Neural cell (in vitro differentiated cells): ENCODE measurements at regions not wholly inside any gene's neighbourhood (a gene's known extent, or its start where the extent isn't known, plus 50 kb on each side); places are given as distances from the start of the nearest gene placed in this dataset.

Source experiments
- EZH2 ChIP-seq: fragments of 200-600, 300-800 bp; shearing (Covaris generic), sonication (generic); IDR thresholded peaks from 2 replicates; pipeline ENCODE4 v1.6.1; 2014; ENCODE audit warnings: antibody characterized with exemption, low read length, borderline replicate concordance, mild to moderate bottlenecking; ENCODE audit not compliant: insufficient read depth, poor library complexity, severe bottlenecking
- MXI1 ChIP-seq: fragments of 450-650 bp; conservative IDR thresholded peaks from 2 replicates; pipeline ENCODE4 v1.6.1; 2014; ENCODE audit warnings: antibody characterized with exemption, mild to moderate bottlenecking; ENCODE audit not compliant: poor library complexity, severe bottlenecking
- POLR2AphosphoS5 ChIP-seq: IDR thresholded peaks from 2 replicates; pipeline ENCODE4 v1.6.1; 2012
- RAD21 ChIP-seq: fragments of 450-650 bp; conservative IDR thresholded peaks from 2 replicates; pipeline ENCODE4 v1.6.1; 2014; ENCODE audit warnings: antibody characterized with exemption, mild to moderate bottlenecking, moderate library complexity
- TAF1 ChIP-seq: IDR thresholded peaks from 2 replicates; pipeline ENCODE4 v1.6.1; 2012; ENCODE audit warnings: low read depth
- TF ChIP-seq, protein P1 (sequence below): fragments of 450-650 bp; IDR thresholded peaks from 2 replicates; pipeline ENCODE4 v1.5.1; 2014; ENCODE audit warnings: antibody characterized with exemption, mild to moderate bottlenecking, moderate library complexity; ENCODE audit not compliant: poor library complexity, severe bottlenecking
- TF ChIP-seq, protein P2 (sequence below): IDR thresholded peaks from 2 replicates; pipeline ENCODE4 v1.6.1; 2012; ENCODE audit warnings: borderline replicate concordance

DNA sequence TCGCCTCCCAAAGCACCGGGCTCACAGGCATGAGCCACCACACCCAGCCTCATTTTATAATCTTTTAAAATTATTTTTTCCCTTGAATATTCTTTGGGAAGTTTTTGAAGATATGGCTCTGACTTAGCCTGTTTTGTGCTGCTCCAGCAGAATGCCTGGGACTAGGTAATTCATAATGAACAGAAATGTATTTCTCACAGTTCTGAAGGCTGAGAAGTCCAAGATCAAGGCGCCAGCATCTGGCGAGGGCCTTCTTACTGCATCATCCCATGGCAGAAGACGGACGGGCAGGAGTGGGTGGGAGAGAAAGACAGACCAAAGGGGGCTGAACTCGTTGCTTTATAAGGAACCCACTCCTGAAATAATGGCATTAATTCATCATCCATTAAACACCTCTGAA, 99.0 kb upstream of the SLC25A33 start:
- TF ChIP-seq MXI1: no peak
- TF ChIP-seq, protein P1, sequence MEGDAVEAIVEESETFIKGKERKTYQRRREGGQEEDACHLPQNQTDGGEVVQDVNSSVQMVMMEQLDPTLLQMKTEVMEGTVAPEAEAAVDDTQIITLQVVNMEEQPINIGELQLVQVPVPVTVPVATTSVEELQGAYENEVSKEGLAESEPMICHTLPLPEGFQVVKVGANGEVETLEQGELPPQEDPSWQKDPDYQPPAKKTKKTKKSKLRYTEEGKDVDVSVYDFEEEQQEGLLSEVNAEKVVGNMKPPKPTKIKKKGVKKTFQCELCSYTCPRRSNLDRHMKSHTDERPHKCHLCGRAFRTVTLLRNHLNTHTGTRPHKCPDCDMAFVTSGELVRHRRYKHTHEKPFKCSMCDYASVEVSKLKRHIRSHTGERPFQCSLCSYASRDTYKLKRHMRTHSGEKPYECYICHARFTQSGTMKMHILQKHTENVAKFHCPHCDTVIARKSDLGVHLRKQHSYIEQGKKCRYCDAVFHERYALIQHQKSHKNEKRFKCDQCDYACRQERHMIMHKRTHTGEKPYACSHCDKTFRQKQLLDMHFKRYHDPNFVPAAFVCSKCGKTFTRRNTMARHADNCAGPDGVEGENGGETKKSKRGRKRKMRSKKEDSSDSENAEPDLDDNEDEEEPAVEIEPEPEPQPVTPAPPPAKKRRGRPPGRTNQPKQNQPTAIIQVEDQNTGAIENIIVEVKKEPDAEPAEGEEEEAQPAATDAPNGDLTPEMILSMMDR: no peak
- TF ChIP-seq, protein P2, sequence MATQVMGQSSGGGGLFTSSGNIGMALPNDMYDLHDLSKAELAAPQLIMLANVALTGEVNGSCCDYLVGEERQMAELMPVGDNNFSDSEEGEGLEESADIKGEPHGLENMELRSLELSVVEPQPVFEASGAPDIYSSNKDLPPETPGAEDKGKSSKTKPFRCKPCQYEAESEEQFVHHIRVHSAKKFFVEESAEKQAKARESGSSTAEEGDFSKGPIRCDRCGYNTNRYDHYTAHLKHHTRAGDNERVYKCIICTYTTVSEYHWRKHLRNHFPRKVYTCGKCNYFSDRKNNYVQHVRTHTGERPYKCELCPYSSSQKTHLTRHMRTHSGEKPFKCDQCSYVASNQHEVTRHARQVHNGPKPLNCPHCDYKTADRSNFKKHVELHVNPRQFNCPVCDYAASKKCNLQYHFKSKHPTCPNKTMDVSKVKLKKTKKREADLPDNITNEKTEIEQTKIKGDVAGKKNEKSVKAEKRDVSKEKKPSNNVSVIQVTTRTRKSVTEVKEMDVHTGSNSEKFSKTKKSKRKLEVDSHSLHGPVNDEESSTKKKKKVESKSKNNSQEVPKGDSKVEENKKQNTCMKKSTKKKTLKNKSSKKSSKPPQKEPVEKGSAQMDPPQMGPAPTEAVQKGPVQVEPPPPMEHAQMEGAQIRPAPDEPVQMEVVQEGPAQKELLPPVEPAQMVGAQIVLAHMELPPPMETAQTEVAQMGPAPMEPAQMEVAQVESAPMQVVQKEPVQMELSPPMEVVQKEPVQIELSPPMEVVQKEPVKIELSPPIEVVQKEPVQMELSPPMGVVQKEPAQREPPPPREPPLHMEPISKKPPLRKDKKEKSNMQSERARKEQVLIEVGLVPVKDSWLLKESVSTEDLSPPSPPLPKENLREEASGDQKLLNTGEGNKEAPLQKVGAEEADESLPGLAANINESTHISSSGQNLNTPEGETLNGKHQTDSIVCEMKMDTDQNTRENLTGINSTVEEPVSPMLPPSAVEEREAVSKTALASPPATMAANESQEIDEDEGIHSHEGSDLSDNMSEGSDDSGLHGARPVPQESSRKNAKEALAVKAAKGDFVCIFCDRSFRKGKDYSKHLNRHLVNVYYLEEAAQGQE: no peak
- TF ChIP-seq EZH2: no peak
- no peak for TF ChIP-seq POLR2AphosphoS5
- no peak for TF ChIP-seq RAD21
- TF ChIP-seq TAF1: no peak
